Stimulated activated naive CD8-positive, alpha-beta T cell treated with anti-CD3 and anti-CD28 coated beads, Interleukin-15, Interleukin-2, amounts not matched to agents 100 ng/mL and 50 ng/mL, for 24 hours (primary cell): ENCODE measurements at regions not wholly inside any gene's neighbourhood (a gene's known extent, or its start where the extent isn't known, plus 50 kb on each side); places are given as distances from the start of the nearest gene placed in this dataset.

Experiments used
- H3K27ac Mint-ChIP-seq: one replicate; pipeline ENCODE4 v1.8.0; 2021; ENCODE audit warnings: mild to moderate bottlenecking, mixed read lengths
- H3K27me3 Mint-ChIP-seq: one replicate; pipeline ENCODE4 v1.8.0; 2021; ENCODE audit warnings: mixed read lengths
- H3K36me3 Mint-ChIP-seq: one replicate; pipeline ENCODE4 v1.8.0; 2021; ENCODE audit warnings: low read depth, mixed read lengths
- H3K4me1 Mint-ChIP-seq: one replicate; pipeline ENCODE4 v1.8.0; 2021; ENCODE audit warnings: low read depth, mixed read lengths
- H3K4me3 Mint-ChIP-seq: one replicate; pipeline ENCODE4 v1.8.0; 2021; ENCODE audit warnings: mild to moderate bottlenecking, mixed read lengths
- H3K9me3 Mint-ChIP-seq: one replicate; pipeline ENCODE4 v1.8.0; 2021; ENCODE audit warnings: mixed read lengths

DNA sequence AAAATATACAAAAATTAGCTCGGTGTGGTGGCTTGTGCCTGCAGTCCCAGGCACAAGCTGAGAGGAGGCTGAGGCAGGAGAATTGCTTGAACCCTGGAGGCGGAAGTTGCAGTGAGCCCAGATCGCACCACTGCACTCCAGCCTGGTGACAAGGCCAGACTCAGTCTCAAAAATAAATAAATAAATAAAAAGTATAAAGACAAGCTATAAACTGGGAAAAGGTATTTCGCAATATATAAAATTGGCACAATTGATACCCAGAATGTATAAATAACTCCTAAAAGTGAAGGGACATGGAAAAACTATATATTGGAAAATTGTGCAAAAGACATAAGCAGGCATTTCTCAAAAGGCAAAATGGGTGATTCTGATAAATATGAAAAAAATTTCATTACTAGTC is 657.9 kb upstream of the SLC8A1 start:
- Mint-ChIP-seq H3K36me3 (no peaks in the 10 kb centered on the region), H3K27ac (no peak overlapping the region), H3K4me3 (no peak overlapping the region), H3K9me3 (no peaks in the 10 kb centered on the region), H3K27me3 (no peaks in the 10 kb centered on the region), H3K4me1 (no peaks in the 10 kb centered on the region)

DNA sequence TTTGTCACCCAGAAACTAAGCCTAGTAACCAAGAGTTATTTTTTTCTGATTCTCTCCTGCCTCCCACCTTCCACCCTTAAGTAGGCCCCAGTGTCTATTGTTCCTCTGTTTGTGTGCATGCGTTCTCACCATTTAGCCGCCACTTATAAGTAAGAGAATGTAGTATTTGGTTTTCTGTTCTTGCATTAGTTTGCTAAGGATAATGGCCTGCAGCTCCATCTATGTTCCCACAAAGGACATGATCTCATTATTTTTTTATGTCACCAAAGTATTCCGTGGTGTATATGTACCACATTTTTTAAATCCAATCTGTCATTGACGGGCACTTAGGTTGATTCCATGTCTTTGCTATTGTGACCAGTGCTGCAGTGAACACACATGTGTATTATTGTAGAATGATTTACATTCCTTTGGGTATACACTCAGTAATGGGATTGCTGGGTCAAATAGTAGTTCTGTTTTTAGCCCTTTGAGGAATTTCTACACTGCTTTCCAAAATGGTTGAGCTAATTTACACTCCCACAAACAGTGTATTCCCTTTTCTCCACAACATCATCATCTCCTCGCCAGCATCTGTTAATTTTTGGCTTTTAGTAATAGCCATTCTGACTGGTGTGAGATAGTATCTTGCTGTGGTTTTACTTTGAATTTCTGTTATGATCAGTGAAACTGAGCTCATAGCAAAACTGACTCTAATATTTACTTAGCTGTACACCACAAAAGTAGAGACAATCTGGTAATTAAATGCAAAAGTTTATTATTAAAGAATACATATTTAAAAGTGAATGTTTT is 660.1 kb upstream of the SLC8A1 start:
- Mint-ChIP-seq H3K36me3 (no peaks in the 10 kb centered on the region), H3K4me1 (no peaks in the 10 kb centered on the region), H3K4me3 (no peak overlapping the region), H3K27ac (no peak overlapping the region), H3K9me3 (no peaks in the 10 kb centered on the region), H3K27me3 (no peaks in the 10 kb centered on the region)

GRCh38 chr2:41116106-41116797 is 664.4 kb upstream of the SLC8A1 start:
- H3K9me3 Mint-ChIP-seq: no peaks in the 10 kb centered on the region

DNA sequence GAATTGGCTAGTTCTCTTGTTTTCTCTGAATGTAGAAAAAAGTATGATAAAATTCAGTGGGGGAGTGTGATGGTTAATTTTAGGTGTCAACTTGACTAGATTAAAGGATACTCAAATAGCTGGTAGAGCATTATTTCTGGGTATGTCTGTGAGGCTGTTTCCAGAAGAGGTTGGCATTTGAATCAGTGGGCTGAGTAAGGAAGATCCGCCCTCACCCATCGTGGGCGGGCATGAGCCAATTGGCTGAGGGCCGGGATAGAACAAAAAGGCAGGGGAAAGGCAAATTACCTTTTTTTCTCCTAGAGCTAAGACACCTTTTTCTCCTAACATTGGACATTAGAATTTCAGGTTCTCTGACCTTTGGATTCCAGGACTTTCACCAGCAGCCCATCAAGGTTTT is 667.6 kb upstream of the SLC8A1 start:
- Mint-ChIP-seq H3K27me3 (no peaks in the 10 kb centered on the region), H3K9me3 (no peaks in the 10 kb centered on the region), H3K36me3 (no peaks in the 10 kb centered on the region), H3K4me3 (no peak overlapping the region), H3K4me1 (no peaks in the 10 kb centered on the region), H3K27ac (no peak overlapping the region)

More at GRCh38 chr2:41116106-41116797, 664.4 kb upstream of the SLC8A1 start:
- Mint-ChIP-seq H3K27ac (no peak overlapping the region), H3K4me1 (no peaks in the 10 kb centered on the region), H3K27me3 (no peaks in the 10 kb centered on the region), H3K4me3 (no peak overlapping the region), H3K36me3 (no peaks in the 10 kb centered on the region)

- H3K27me3 Mint-ChIP-seq: no peaks in the 10 kb centered on the region
- no peak overlapping the region for H3K4me3 Mint-ChIP-seq
- H3K27ac Mint-ChIP-seq: no peak overlapping the region
- H3K36me3 Mint-ChIP-seq: no peaks in the 10 kb centered on the region
- H3K9me3 Mint-ChIP-seq: peaks cover 7% of the 10 kb centered on the region
- H3K4me1 Mint-ChIP-seq: no peaks in the 10 kb centered on the region
Measured at GRCh38 chr2:41123341-41123740, 671.5 kb upstream of the SLC8A1 start.

- Mint-ChIP-seq H3K27me3 (no peaks in the 10 kb centered on the region), H3K9me3 (peaks cover 7% of the 10 kb centered on the region), H3K4me1 (no peaks in the 10 kb centered on the region), H3K4me3 (no peak overlapping the region), H3K36me3 (no peaks in the 10 kb centered on the region), H3K27ac (no peak overlapping the region)
Measured at GRCh38 chr2:41127351-41127750, 675.5 kb upstream of the SLC8A1 start.

DNA sequence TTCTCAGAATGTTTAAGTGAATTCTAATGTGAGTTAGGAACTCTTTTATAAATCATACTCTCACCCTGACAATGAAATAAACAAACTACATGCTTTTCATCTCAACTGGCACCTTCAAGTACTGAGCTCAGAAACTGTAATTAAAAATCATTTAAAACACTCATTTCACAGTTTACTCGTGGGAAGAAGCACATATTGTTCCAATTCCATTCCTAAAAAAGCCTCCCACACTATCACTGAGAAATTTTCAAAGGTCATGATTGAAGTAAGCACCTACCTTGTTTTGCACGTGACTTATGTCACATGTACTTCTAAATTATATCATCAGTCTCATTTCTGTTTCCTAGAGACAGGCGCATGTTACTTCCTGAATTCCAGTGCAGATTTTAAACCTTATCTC is 678.1 kb upstream of the SLC8A1 start:
- H3K27me3 Mint-ChIP-seq: no peaks in the 10 kb centered on the region
- no peaks in the 10 kb centered on the region for H3K4me1 Mint-ChIP-seq
- H3K4me3 Mint-ChIP-seq: no peak overlapping the region
- H3K9me3 Mint-ChIP-seq: peaks cover 7% of the 10 kb centered on the region
- H3K36me3 Mint-ChIP-seq: no peaks in the 10 kb centered on the region
- H3K27ac Mint-ChIP-seq: no peak overlapping the region

DNA sequence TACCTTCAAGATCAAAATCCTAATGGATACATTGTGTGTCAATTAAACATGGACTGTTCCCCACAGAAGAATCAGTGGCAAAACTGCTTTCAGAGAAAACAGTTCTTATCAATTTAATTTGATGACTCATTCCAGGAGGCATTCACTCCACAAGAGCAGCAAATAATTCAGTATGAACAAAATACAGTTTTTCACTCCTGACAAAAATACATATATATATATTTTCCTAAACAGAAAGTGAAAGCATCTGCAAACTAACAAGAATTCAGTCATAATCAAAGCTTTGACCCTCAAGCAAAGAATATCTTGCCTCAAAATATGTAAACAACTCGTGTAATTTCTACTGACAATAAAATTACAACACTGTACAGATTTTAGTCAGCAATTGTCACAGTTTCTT is 685.1 kb upstream of the SLC8A1 start:
- Mint-ChIP-seq H3K27ac (no peak overlapping the region), H3K36me3 (no peaks in the 10 kb centered on the region), H3K9me3 (no peaks in the 10 kb centered on the region), H3K4me1 (no peaks in the 10 kb centered on the region), H3K4me3 (no peak overlapping the region), H3K27me3 (no peaks in the 10 kb centered on the region)

GRCh38 chr2:41141146-41141791 is 689.4 kb upstream of the SLC8A1 start:
- Mint-ChIP-seq H3K36me3 (no peaks in the 10 kb centered on the region), H3K27me3 (no peaks in the 10 kb centered on the region), H3K27ac (no peak overlapping the region), H3K9me3 (no peaks in the 10 kb centered on the region), H3K4me1 (no peaks in the 10 kb centered on the region), H3K4me3 (no peak overlapping the region)

DNA sequence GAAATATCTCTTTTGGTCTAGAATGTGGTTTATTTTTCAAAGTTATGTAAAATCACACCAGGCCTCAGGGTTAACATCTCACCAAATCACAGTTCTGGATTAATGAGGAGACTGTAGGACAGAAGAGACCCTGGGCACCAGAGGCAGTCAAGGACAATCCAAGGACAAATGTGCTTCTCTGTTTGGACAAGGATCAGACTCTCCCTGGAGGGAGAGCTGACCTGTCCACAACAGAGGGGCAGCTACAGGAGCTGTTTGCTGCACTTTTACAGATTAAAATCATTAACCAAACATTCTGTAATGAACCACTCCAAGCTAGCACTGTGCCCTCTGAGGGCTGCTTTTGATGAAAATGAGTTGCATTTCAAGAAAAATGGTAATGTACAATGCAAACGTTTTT is 690.6 kb upstream of the SLC8A1 start:
- H3K27me3 Mint-ChIP-seq: no peaks in the 10 kb centered on the region
- no peaks in the 10 kb centered on the region for H3K9me3 Mint-ChIP-seq
- no peak overlapping the region for H3K27ac Mint-ChIP-seq
- H3K4me3 Mint-ChIP-seq: no peak overlapping the region
- no peaks in the 10 kb centered on the region for H3K36me3 Mint-ChIP-seq
- no peaks in the 10 kb centered on the region for H3K4me1 Mint-ChIP-seq

DNA sequence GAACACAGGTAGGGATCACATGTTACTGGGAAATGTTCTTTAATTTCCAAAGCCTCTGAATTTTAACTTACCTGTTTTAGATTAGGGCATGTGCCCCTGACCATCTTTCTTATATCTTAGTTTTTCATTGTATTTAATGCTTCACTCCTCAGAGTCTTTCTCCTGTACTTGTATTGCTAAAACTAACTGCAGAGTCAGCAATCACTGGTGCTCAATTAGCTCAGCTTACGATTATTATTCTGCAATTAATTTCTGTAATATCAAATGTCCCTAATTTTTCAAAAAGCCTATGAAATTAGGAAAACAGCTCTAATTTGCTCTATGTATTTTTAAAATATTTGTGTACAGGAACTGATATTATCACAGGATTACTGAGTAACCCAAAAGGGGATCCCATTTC is 693.2 kb upstream of the SLC8A1 start:
- H3K9me3 Mint-ChIP-seq: no peaks in the 10 kb centered on the region
- H3K27ac Mint-ChIP-seq: no peak overlapping the region
- no peaks in the 10 kb centered on the region for H3K4me1 Mint-ChIP-seq
- no peaks in the 10 kb centered on the region for H3K27me3 Mint-ChIP-seq
- no peaks in the 10 kb centered on the region for H3K36me3 Mint-ChIP-seq
- no peak overlapping the region for H3K4me3 Mint-ChIP-seq

DNA sequence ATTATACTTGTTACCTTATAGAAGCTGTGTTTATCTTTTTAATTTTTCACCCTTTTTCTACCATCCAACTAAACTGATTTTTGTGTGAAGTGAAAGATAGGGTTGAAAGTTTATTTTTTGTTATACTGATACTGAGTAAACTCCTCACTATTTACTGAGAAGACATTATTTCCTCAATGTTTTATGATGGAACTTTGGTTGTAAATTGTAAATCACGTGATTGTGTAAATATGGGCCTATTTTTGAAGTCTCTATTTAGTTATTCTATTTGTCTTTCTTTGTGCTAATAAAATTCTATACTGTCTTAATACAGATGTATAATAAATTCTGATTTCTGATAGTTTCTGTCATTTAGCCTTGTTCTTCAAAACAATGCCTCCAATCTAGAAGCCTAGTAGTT is 697.2 kb upstream of the SLC8A1 start:
- no peak overlapping the region for H3K4me3 Mint-ChIP-seq
- no peaks in the 10 kb centered on the region for H3K27me3 Mint-ChIP-seq
- H3K27ac Mint-ChIP-seq: no peak overlapping the region
- H3K36me3 Mint-ChIP-seq: no peaks in the 10 kb centered on the region
- no peaks in the 10 kb centered on the region for H3K4me1 Mint-ChIP-seq
- H3K9me3 Mint-ChIP-seq: no peaks in the 10 kb centered on the region

- no peaks in the 10 kb centered on the region for H3K36me3 Mint-ChIP-seq
- peaks cover under 1% of the 10 kb centered on the region for H3K9me3 Mint-ChIP-seq
- H3K4me3 Mint-ChIP-seq: no peak overlapping the region
- no peaks in the 10 kb centered on the region for H3K27me3 Mint-ChIP-seq
- H3K27ac Mint-ChIP-seq: no peak overlapping the region
- H3K4me1 Mint-ChIP-seq: no peaks in the 10 kb centered on the region
Measured at GRCh38 chr2:41151746-41152145, 699.9 kb upstream of the SLC8A1 start.

- no peaks in the 10 kb centered on the region for H3K27me3 Mint-ChIP-seq
- peaks cover 6% of the 10 kb centered on the region for H3K9me3 Mint-ChIP-seq
- no peak overlapping the region for H3K27ac Mint-ChIP-seq
- H3K4me3 Mint-ChIP-seq: no peak overlapping the region
- no peaks in the 10 kb centered on the region for H3K4me1 Mint-ChIP-seq
- no peaks in the 10 kb centered on the region for H3K36me3 Mint-ChIP-seq
Measured at GRCh38 chr2:41152318-41152717, 700.4 kb upstream of the SLC8A1 start.

GRCh38 chr2:41160439-41160838 is 708.5 kb upstream of the SLC8A1 start:
- Mint-ChIP-seq H3K36me3 (no peaks in the 10 kb centered on the region), H3K4me3 (no peak overlapping the region), H3K9me3 (peaks cover 7% of the 10 kb centered on the region), H3K27me3 (no peaks in the 10 kb centered on the region), H3K27ac (no peak overlapping the region), H3K4me1 (no peaks in the 10 kb centered on the region)
